Astrocyte of the cerebellum (primary cell): ENCODE measurements at regions not wholly inside any gene's neighbourhood (a gene's known extent, or its start where the extent isn't known, plus 50 kb on each side); places are given as distances from the start of the nearest gene placed in this dataset.

Experiments
- DNase-seq: peaks from one replicate; pipeline ENCODE4 v3.0.0-alpha.2; 2011; ENCODE audit warnings: low read depth
- H3K4me3 ChIP-seq: 2 replicates; pipeline ENCODE4 v1.5.1; 2011; ENCODE audit warnings: mild to moderate bottlenecking, low read depth, low read length, moderate library complexity
- in situ Hi-C: cut with HindIII; loops from 2 replicates; pipeline ENCODE4 v1.10.0; 2017; ENCODE audit warnings: low sequenced_read_pairs
- TF ChIP-seq, protein P1 (sequence below): IDR thresholded peaks from 2 replicates; pipeline ENCODE4 v1.5.1; 2012; ENCODE audit warnings: low read length, low read depth, moderate library complexity, mild to moderate bottlenecking; ENCODE audit errors: missing control alignments

DNA sequence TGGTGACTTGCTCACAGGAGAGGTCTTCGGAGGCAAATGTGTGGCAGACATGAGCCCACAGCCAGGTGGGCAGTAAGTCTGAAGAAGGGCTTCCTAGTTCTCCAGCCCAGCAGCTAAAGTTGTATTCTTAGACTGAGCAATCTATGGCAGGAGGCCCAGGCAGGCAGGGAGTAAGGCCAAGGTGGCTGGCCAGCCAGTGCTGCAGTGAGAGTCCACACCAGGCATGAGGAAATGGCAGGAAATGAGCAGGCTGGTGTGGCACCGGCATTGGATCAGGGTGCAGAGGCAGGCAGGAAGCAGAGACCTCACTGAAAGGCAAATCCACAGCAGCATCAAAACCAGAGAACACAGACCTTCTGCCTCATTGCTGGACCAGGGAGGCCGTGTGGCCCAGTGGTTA, 84.6 kb upstream of the PDE1C start:
- in situ Hi-C loops, result no loop called here
- peak; percentile 6 for DNase-seq
- TF ChIP-seq, protein P1, sequence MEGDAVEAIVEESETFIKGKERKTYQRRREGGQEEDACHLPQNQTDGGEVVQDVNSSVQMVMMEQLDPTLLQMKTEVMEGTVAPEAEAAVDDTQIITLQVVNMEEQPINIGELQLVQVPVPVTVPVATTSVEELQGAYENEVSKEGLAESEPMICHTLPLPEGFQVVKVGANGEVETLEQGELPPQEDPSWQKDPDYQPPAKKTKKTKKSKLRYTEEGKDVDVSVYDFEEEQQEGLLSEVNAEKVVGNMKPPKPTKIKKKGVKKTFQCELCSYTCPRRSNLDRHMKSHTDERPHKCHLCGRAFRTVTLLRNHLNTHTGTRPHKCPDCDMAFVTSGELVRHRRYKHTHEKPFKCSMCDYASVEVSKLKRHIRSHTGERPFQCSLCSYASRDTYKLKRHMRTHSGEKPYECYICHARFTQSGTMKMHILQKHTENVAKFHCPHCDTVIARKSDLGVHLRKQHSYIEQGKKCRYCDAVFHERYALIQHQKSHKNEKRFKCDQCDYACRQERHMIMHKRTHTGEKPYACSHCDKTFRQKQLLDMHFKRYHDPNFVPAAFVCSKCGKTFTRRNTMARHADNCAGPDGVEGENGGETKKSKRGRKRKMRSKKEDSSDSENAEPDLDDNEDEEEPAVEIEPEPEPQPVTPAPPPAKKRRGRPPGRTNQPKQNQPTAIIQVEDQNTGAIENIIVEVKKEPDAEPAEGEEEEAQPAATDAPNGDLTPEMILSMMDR, result no peak
- no peak overlapping the region for H3K4me3 ChIP-seq

DNA sequence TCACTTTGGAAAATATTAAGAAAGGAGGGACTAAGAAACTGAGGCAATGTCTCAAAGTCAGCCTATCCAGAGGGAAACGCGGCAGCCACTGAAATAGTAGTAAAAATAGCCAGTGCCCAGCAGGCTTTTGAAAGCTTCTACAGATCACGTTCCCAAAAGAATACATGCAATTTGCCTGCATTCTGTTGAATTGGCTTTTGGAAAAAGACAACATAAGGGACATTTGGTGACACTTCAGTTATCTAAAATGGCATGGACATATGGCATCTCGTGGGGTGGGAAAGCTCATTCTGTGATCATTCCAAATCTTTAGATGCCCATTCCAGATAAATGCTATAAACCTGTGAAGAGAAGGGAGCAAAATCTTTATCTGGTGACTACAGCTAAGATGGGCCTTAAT, 82.8 kb upstream of the PDE1C start:
- in situ Hi-C loops, result no loop called here
- TF ChIP-seq, protein P1, result no peak
- no peak overlapping the region for H3K4me3 ChIP-seq
- DNase-seq, result no peak

DNA sequence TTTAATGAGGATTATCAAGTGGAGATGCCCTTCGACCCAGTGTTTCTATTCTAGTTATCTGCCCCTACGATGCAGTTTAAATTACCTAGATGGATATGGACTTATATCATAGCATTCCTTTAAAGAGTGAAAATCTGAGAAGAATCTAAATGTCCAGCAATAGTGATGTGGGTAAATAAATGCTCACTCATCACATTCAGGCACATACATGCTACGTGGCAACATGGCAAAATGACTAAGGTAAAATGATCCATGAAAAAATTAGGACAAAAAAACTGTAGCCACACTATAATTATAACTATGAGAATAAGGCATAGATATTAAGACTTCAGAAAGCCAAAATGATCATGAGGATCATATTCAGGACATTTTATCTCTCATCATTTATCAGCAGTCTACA, 82.4 kb upstream of the PDE1C start:
- no peak overlapping the region for H3K4me3 ChIP-seq
- TF ChIP-seq, protein P1, result no peak
- in situ Hi-C loops, result no loop called here
- no peak for DNase-seq

DNA sequence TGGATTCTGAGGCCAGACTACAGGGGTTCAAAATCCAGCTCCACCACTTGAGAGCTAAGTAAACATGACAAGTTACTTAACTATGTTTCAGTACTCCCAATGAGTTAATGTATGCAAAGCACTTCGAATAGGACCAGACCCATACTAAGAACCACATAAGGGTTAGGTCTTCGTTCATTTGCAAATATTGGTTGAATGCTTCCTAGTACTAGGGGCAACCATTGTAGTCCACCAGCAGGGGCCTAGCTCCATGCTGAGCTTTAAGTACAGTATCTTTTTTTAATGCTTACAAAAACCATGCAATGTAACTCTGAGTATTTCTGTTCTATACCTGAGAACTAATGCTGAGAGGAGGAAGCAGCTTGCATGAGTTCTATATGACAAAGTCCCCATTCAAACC, 80.4 kb upstream of the PDE1C start:
- TF ChIP-seq, protein P1, result no peak
- DNase-seq, result no peak
- H3K4me3 ChIP-seq, result no peak overlapping the region
- in situ Hi-C loops, result no loop called here

DNA sequence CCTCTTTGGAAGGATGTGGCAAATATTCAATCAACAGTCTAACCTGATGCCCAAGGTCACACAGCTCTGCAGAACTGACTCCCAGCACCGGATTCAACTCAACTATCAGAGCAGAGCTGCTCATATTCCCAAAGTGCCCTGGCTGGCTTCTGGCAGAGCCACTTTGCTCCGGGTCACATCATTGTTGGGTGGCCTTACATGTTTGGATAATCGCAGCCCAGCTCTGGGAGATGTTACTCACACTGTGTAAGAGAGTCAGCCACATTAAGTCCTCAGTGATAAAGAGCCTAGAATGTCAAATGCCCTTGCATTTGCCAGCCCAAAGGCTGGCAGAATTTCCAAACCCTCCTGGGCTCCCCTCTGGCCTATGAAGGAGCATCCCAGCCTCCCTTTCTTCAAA, 79.8 kb upstream of the PDE1C start:
- H3K4me3 ChIP-seq, result no peak overlapping the region
- in situ Hi-C loops, result no loop called here
- TF ChIP-seq, protein P1, result no peak
- DNase-seq, result no peak

DNA sequence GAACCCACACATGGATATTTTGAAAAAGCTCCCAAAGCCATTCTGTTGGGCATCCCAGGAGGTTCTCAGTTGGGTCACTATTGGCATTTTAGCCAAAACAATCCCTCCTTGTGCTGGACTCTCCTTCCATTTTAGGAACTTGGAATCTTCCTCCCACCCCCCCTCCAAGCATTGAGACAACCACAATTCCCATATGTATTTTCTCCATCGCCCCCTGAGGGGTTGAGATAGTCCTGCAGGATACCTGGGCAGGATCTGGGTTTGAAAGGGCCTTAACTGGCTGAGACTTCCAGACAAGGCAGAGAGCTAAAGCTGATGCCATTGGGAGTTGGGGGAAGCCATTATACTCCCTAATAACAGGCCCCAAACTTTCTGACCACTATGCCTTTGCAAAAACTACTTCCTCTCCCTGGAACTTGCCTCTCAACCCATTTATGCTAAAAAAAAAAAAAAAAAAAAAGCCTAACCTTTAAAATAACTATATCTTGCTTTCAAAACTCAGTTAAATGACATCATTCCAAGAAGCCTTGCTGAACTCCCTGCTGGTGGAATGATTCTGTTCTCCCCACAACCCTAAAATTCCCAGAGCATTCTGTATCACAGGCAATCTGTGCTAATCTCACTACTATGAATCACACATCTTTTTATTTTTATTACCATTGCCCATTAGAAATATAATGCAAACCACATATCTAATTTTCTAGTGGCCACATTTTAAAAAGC, 77.5 kb upstream of the PDE1C start:
- DNase-seq, result no peak
- in situ Hi-C loops, result no loop called here
- no peak overlapping the region for H3K4me3 ChIP-seq
- TF ChIP-seq, protein P1, result no peak
